ENCODE measurements at regions not wholly inside any gene's neighbourhood (a gene's known extent, or its start where the extent isn't known, plus 50 kb on each side); places are given as distances from the start of the nearest gene placed in this dataset.
A peak's percentile ranks its signal among the peaks of the same experiment; 100 is the strongest.
"Not testable (repeated sequence)": the region's sequence is repeated elsewhere in the genome, so short reads cannot be mapped to it uniquely, and the experiment has no call there.

DNA sequence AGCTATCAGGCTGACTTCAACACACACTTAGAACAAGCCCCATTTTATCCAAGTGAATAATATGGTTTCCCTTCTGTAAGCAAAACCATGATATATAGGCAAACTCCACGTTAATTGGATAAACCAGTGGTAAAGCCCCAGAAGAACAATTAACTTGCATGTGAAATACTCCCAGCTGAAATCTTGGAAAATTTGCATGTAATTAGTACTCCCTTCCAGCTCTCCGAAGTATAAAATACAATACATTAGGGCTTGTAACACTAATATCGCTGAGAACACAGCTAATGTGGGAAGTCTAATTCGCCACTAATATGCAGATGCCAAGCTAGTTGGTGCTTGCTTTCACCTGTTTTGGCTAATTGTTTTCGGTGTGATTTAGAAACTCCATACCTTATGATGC, 859.0 kb upstream of the AUTS2 start:
- DNase-seq: no peak

DNA sequence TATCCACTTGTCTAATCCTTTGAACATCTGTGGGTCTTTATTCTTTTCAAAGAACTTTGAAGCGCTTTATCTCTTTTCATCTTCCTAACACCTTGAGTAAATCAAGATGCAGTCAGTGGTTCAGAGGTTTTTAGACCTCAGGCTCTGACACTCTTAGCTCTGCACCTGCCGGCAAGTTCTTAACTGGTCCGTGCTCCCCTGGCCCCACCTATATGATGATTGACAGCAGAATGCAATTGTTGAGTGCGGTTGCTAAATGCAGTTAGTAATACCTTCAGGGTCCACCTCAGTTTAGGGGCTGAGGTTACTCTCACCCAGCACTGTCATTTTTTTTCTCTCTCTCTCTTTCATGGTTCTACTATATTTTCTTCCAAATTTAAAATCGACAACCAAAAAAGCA, 854.2 kb upstream of the AUTS2 start:
- no peak for DNase-seq

DNA sequence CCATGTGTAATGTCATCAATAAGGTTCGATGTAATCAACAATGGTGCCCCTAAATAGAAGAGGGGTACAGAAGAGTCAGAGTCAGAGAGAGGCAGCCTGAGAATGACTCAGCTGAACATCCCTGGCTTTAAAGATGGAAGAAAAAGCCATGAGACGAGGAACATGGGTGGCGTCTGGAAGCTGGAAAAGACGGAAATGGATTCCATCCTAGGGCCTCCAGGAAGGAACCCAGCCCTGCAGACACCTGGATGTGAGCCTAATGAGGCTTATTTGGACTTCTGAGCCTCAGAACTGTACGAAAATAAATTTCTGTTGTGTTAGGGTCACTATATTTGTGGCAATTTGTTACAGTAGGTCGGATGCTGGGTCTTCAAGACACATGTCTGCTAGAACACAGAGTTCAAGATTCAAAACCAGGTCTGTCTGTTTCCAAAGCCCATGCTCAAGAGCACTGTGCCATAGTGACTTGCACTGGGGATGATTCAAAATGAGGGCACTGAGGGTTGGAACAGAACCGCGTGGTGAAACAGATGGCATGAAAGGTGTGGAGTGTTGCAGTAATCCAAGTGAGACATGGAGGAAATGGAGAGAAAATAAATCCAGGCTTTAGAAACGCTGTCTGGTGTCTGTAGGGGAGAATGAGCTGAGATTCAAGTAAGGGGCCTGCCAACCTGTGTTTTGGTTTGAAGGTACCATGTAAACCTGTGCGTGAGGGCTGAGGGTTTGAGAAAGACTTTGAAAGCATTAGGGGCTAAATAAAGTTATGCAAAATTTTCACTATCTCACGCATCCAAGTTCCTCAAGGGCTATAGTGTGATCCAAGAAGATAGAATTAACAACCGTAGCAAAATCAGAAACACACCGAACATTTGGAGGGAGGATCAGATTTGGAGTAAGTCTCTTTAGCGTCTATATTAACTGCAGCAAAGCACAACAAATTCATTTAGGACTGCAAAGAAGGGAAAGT, 849.1 kb upstream of the AUTS2 start:
- no peak for DNase-seq

DNA sequence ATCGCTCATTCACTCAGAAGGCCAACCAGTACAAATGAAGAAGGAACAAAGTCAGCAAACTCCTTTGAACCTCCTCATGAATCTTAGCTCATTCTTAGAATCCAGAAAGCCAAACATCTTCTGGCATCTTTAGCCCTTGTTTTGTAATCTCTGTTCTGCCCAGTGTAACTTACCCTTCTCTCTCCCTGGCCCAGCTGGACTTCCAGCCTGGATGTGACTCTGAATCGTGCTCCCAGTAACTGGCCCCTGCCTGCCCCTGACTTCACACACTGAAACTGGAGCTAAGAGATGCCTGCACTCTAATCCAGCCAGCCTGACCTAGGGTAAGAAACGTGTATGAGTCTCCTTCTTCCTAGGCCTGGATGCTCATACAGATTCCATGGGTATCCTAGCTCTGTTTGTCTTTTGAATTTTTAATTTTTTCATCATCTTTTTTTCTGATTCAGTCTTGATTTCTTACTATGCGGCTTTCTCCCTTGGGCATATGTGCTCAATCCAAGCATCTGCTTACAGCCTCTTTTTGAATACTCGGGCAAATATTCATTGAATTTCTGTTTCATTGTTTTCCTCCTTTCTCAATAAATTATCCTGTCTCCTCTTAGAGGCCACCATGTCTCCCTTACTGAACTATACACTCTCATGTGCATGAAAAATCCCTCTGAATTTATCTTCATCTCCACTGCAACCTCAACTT, 845.6 kb upstream of the AUTS2 start:
- DNase-seq: no peak

DNA sequence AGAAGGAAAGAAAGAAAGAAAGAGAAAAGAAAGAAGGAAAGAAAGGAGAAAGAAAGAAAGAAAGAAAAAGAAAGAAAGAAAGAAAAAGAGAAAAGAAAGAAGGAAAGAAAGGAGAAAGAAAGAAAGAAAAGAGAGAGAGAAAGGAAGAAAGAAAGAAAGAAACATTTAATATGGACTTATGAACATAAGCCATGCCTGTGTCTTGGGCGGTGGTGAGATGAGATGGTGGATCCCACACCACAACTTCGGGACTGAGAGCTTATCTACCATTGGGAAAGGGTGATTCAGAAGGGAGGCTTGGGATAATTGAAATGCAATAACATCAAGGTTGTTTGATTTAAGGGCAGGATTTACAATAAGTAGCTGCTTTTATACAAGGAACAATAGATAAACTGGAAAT, 843.9 kb upstream of the AUTS2 start:
- no peak for DNase-seq

DNA sequence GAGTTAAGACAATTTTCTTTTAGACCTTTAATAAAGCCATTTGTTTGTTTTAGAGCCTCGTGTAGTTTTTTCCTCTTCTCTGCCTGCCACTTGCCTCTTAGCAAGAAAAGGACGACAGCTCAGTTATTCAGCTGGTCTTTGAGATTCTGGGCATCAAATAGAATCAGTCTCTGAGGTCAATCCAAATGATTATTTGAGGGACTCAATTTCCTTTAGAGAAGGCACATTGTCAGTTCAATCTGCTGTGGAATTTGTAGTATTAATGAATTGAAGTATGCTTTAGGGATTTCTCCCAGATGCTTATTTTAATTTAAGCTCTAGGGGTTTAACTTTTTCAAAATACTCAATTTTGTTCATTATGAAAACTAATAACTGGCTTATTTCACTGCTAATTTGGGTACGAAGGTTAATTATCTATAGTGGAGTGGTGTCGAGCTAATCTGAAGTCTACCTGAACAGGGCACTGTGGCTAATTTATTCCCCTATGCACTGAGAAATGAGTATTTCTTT, 841.2 kb upstream of the AUTS2 start:
- DNase-seq: no peak

DNA sequence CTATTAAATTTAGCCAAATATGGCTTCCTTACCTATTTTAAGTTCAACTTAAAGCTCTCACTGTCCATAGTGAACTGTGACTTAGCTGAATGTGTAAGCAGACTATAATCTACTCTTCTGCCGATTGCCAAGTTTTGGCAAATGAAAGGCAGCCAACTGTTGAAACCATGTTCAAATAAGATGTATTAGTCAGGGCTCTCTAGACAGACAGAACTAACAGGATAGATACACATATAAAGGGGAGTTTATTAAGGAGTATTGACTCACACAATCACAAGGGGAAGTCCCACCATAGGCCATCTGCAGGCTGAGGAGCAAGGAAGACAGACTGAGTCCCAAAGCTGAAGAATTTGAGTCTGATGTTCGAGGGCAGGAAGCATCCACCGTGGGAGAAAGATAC, 837.7 kb upstream of the AUTS2 start:
- DNase-seq: no peak

DNA sequence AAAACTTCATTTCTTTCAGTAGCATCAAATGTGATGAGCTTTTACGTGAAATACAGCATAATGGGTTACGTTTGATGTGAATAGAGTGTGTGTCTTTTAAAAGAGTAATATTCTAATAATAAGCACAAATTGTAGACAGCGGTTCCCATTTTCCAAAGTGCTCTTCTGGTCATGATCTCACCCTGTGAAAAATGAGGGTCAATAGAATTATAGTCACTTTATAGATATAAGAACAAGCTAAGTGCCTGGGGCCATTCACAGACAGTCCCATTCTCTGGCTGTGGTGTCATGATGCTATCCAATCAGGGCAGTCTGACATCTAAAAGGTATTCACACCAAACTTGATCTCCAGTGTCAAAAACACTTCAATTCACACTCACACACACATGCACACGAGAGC, 830.8 kb upstream of the AUTS2 start:
- no peak for DNase-seq

DNA sequence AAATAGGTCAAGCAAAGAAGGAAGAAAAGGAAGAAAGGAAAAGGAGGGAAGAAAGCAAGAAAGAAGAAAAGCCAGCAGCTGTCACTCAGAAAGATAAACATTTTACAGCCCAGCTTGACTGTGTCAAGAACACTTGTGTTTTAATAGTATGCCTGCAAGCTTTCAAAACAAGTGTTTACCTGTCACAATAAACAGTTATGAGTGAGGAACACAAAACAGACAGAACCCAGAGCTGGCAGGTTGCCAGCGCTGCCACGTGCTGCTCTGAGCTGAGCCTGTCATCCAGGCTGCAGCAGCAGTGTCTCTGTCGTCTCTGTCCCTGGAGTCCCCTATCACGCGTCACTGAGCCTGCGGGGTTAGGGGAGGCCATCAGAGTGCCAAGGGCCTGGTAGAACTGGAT, 827.6 kb upstream of the AUTS2 start:
- peak; percentile 97 for DNase-seq

DNA sequence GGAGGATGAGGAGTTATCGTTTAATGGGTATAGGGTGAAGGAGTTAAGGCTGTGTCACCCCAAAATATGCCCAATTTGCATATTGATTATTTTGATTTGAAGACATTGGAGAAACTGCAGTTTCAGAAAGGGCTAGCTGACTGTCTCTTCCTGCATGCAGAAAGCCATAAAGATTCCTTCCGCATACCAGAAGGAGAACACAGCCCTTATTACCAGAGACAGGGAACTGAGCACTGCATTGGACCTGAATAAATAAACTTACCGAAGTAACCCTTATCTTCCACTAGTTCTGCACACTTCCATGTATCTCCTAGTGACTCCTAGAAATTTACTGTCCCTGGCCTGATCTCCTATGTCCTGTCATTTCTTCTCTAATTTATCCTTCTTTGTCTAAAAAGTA, 821.9 kb upstream of the AUTS2 start:
- DNase-seq: no peak

DNA sequence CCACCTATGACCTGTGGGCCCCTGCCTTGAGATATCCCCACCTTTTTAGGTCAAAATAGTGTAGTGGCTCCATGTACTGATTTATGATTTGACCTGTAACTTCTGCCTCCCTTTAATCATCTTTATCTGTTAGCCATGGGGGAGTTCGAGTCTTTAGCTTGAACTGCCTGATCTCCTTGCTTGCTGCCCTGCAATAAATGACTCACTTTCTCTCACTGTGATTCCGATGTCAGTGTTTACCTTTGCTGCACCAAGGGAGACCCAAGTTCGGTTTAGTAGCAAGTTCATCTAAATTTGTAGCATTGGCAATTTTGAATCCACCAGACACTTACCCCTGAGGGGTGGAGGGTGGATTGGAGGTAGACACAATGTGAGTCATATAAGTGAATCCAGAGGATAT, 814.6 kb upstream of the AUTS2 start:
- no peak for DNase-seq

DNA sequence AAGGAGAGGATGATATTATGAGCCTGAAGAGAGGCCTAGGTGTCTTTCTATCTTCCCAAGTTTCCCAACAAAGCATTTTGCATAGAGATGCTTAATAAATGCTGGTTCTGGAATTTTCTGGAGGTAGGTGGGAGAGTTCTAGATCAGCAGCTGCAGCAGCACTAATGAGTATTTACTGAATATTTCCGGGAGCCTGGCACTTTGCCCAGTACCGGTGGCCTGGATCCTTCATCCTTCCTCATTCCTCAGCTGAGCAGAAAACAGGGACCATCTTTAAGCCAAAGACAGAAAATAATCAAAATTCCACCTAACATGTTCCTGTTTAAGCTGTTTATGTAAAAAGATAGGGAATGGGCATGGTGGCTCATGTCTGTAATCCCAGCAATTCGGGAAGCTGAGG, 813.2 kb upstream of the AUTS2 start:
- DNase-seq: peak; percentile 7

DNA sequence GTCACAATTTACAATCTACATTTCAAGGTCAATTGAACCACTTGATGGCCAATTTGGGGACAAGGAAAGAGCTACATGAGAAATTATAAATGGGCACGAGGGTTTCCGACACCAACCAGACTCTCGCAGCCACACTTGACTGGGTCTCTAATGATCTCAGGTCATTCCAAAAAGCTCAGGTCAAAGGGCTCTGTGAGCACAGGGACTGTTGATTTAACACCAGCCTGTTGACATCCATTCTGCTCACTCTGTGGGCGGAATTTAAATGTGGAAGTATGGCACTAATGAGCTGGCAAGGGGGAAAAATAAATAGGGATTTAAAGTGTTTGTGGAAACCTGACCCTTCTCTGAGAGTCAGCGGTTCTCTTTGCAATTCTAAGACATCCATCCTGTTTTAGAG, 810.7 kb upstream of the AUTS2 start:
- no peak for DNase-seq

DNA sequence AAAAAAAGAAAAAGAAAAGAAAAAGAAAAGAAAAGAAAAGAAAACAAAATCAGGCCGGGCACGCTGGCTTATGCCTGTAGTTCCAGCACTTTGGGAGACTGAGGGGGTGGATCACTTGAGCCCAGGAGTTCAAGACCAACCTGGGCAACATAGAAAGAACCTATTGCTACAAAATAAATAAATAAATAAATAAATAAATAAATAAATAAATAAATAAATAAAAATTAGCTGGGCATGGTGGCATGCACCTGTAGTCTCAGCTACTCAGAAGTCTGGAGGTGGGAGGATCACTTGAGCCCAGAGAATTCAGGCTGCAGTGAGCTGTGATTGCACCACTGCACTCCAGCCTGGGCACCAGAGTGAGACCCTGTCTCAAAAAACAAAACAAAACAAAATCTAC, 809.7 kb upstream of the AUTS2 start:
- not testable (repeated sequence) for DNase-seq

DNA sequence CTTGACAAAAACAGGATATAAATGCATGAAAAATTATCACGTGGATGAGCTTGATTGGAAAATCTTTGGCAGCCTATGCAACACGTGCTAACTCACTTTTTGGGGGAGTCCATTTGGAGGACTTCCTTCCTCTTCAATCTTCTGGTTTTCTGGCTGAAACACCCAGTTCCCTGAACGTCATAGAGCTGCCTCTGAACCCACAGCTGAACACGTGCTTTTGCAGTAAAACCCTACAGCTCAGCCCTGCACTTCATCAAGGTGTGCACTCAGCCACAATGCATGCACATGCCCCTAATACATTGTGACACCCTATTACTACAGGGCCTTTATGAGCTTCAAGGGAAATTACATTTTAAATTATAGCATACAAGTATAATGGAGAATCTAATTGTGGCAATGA, 808.7 kb upstream of the AUTS2 start:
- DNase-seq: no peak

DNA sequence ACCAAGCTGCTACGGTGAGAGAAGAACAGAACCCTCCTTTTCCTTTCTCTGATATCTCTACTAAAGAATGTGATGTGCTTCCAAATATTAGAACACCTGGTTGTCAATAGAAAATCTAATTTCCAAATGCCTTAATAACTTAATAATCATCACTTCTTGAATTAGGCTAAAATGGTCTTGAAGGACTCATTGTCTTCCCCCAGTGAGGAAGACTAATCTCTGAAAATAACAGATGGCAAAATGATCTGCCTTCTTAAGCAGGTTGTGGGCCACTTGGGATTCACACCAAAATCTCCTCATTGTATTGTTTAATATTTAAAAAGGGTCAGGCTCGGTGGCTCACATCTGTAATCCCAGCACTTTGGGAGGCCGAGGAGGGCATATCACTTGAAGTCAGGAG, 805.9 kb upstream of the AUTS2 start:
- no peak for DNase-seq

DNA sequence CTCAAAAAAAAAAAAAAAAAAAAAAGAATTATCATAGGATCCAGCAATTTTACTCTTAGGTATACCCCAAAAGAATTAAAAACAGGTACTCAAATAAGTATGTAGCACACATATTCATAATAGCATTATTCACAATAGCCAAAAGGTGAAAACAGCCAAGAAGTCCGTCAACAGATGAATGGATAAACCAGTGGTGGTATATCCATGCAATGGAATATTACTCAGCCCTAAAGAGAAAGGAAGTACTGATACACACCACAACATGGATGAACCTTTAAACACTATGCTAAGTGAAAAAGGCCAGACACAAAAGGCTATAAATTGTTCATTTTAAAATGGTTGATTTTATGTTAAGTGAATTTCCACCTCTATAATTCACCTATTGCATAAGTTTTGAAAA, 804.8 kb upstream of the AUTS2 start:
- no peak for DNase-seq

DNA sequence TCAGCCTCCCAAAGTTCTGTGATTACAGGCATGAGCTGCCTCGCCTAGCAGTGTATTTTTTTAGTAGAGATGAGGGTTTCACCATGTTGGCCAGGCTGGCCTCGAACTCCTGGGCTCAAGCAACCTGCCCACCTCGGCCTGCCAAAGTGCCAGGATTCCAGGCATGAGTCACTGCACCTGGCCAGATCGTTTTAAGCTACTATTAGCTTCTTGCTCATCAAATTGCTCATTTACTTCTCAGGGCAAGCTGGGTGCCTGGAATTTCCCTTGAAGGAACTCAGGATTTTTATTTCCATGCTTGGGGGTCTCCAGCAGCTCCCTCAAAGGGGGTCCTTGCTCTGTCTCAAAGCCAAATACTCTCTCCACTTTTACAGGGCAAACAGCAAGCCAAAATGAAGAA, 798.0 kb upstream of the AUTS2 start:
- no peak for DNase-seq

DNA sequence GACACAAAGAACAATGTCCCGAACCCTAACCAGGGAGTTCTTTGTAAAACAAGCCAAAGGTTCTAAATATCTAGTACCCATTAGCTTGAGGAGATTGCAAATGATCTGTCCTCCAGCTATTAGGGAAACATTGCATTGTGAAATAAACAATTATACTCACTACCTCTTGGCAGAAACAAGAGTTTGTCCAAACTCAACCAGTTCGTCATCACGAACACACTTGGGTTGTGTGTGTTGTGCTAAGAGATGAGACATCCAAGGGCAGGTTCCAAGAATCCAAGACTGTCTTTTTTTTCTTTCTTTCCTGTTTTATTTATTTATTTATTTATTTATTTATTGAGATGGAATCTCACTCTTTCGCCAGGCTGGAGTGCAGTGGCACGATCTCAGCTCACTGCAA, 793.1 kb upstream of the AUTS2 start:
- no peak for DNase-seq

DNA sequence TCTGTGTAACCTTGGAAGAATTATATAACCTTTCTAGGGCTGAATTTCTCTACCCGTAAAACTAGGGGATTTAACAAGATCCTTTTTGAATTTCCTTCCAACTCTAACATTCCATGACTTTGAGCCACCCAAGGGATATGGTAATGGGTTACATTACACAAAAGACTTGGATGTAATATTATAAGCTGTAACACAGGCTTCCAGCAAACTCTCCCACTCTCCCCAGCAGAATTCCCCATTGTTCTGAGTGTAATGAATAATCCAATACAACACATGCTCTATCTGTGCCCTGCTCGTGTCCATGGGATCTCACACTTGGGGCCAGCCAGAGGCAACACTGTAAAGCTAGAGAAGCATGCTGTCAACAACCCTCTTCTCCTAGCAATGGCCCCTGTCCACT, 790.6 kb upstream of the AUTS2 start:
- DNase-seq: no peak

DNA sequence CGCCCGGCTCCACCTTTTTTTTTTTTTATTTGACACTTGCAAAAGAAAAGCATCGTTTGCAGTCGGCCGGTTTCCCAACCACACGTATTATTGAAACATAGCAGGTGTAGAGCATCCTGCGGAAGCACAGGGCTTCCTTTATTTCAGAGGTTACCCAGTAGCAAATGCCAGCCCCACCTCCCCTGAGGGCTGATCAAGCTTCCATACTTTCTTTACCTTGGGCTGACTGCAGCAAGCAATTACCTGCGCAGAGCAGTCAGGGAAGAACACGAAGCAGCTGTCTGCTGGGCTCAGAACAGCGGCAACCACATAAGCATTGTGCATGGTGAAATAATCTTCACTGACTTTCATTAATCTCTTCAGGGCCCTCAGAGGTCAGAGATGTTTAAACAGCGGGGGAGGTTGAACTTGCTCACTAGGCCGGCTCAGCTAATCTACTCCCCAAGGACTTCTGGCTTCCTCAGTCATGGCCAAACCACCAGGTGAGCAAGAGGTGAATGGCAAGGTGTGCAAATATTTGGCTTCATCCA, 784.7 kb upstream of the AUTS2 start:
- DNase-seq: peak; percentile 79

DNA sequence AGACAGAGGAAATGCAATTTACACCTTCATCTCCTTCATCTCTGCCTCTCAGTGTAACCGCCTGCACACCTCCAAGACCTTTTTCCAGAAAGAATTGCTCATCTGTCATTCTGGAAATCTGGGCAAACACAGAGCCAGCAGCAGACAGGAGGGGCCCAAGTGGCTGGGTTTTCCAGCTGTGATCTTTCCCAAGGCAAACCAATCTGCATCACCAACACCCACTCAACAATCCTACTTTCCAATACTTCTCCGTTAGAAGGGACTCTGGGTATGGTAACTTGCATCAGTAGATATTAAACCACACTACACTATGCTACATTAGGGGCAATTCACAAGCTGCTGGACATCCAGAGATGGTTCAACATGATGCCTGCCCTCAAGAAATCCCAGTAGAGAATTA, 781.8 kb upstream of the AUTS2 start:
- DNase-seq: no peak

DNA sequence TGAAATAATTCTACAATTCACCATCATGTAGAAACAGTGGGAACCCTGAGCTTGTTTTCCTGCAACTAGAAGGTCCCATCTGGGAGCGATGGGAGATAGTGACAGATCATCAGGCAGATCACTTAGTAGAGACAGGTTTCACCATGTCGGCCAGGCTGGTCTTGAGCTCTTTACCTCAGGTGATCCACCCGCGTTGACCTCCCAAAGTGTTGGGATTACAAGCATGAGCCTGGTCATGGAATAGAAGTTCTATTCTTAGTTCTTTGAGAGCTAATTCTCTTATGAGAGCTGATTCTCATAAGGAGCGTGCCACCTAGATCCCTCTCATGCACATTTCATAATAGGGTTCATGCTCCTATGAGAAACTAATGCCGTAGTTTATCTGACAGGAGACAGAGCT, 778.0 kb upstream of the AUTS2 start:
- no peak for DNase-seq

DNA sequence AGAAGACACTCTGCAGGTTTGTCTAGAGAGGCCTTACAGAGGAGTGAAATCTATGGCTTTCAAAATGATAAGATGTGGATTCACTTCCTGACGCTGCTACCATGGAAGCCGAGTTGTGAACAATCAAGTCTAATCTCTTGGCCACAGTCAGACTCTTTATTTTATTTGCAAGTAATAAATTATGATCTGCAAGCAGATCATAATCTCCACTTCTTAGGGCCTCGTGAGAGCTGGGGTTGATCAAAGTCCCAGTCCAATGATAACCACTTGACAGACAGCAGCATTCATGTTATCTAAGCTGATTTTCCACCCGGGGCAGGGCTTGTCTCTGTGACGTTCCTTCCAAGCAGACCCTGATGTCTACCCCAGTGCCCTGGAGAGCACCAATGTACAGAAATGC, 776.4 kb upstream of the AUTS2 start:
- DNase-seq: no peak

Data from NCI-H345 (cell line).